CD4-positive, alpha-beta T cell (primary cell): ENCODE measurements at regions not wholly inside any gene's neighbourhood (a gene's known extent, or its start where the extent isn't known, plus 50 kb on each side); places are given as distances from the start of the nearest gene placed in this dataset.

Source experiments
- ATAC-seq: fragments of 200-7000 bp; cut with Tn5 transposase; one replicate; pipeline ENCODE4 v1.10.0; 2022; ENCODE audit warnings: mild to moderate bottlenecking; ENCODE audit not compliant: poor library complexity
- CTCF ChIA-PET: fragments of 350-600 bp; sonication (Branson Sonifier 250); formaldehyde crosslinking; loops from one replicate; lab custom pipeline; 2021; ENCODE audit warnings: antibody characterized with exemption, inconsistent platforms; lab: Charles Lee
- POLR2A ChIA-PET: fragments of 350-600 bp; sonication (Branson Sonifier 250); formaldehyde crosslinking; loops from one replicate; lab custom pipeline; 2021; ENCODE audit warnings: antibody characterized with exemption, inconsistent platforms; lab: Charles Lee
- DNase-seq, 14 experiments: peaks; one replicate each; pipeline ENCODE4 v3.0.0-alpha.2; 2013 to 2020; ENCODE audit warnings: mixed read lengths in 2 of 14
- H3K27ac ChIP-seq, 2 donors: one replicate each; pipeline versions ENCODE4 v1.5.1 to v1.7.0; 2013; ENCODE audit warnings: low read length in 2 of 2, low read depth in 1 of 2, mild to moderate bottlenecking in 1 of 2
- H3K27me3 ChIP-seq, 2 experiments: 1 replicate in 1 of 2; 2 replicates in 1 of 2; pipeline versions ENCODE4 v1.6.1 to v1.7.0; 2013; ENCODE audit warnings: low read length in 2 of 2, control low read depth in 1 of 2, mild to moderate bottlenecking in 1 of 2, moderate library complexity in 1 of 2; ENCODE audit not compliant: insufficient read depth in 2 of 2, control insufficient read depth in 1 of 2
- H3K36me3 ChIP-seq: one replicate; pipeline ENCODE4 v1.6.1; 2013; ENCODE audit warnings: low read length, control low read depth; ENCODE audit not compliant: insufficient read depth
- H3K4me1 ChIP-seq: one replicate; pipeline ENCODE4 v1.6.1; 2013; ENCODE audit warnings: low read length, control low read depth; ENCODE audit not compliant: insufficient read depth
- H3K4me3 ChIP-seq: one replicate; pipeline ENCODE4 v1.5.1; 2013; ENCODE audit warnings: mild to moderate bottlenecking, low read length, moderate library complexity
- H3K9me3 ChIP-seq, 2 experiments: 1 replicate in 1 of 2; 2 replicates in 1 of 2; pipeline versions ENCODE4 v1.6.1 to v1.7.0; 2013; ENCODE audit warnings: low read length in 2 of 2, mild to moderate bottlenecking in 2 of 2, control low read depth in 1 of 2, moderate library complexity in 1 of 2; ENCODE audit not compliant: control insufficient read depth in 1 of 2, insufficient read depth in 1 of 2
- H3K27ac Mint-ChIP-seq: one replicate; pipeline ENCODE4 v1.8.0; 2020; ENCODE audit warnings: mixed read lengths
- H3K27me3 Mint-ChIP-seq: one replicate; pipeline ENCODE4 v1.8.0; 2021; ENCODE audit warnings: mixed read lengths
- H3K36me3 Mint-ChIP-seq: one replicate; pipeline ENCODE4 v1.8.0; 2021; ENCODE audit warnings: low read depth, mixed read lengths
- H3K4me1 Mint-ChIP-seq: one replicate; pipeline ENCODE4 v1.8.0; 2021; ENCODE audit warnings: low read depth, mixed read lengths
- H3K4me3 Mint-ChIP-seq: one replicate; pipeline ENCODE4 v1.8.0; 2020; ENCODE audit warnings: mild to moderate bottlenecking, mixed read lengths
- H3K9me3 Mint-ChIP-seq: one replicate; pipeline ENCODE4 v1.8.0; 2020; ENCODE audit warnings: mixed read lengths
- intact Hi-C, 2 experiments: fragments of 100-400 bp; cut with DNase I in 1 of 2; cut with micrococcal nuclease in 1 of 2; formaldehyde crosslinking; loops; one replicate each; pipeline versions ENCODE4 v1.15.1 to v1.9.0; 2023 to 2025; cut with DNase I, micrococcal nuclease
- TF ChIP-seq, protein P1 (sequence below): fragments of 200-600 bp; IDR thresholded peaks from one replicate; pipeline ENCODE4 v1.8.0; 2022; ENCODE audit warnings: antibody characterized with exemption, mild to moderate bottlenecking

DNA sequence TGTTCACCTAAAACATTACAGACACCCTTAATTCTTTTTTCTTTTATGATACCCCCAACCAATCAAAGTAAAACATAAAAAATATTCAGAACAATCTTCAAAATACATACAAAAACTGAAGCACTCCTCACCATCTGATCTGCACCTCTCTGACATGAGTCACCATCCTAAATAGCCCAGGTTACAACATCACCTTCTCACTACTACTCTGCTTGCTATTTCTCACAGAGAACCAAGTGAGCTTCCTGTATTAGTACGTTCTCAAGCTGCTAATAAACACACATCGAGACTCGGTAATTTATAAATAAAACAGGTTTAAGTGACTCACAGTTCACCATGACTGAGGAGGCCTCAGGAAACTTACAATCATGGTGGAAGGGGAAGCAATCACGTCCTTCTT, 183.5 kb downstream of the CBLN2 start:
- Mint-ChIP-seq H3K36me3 (no peaks in the 10 kb centered on the region), H3K4me3 (no peak overlapping the region), H3K4me1 (no peaks in the 10 kb centered on the region), H3K9me3 (peaks cover 4% of the 10 kb centered on the region), H3K27ac (no peak overlapping the region), H3K27me3 (no peaks in the 10 kb centered on the region)
- Histone ChIP-seq H3K27me3 (no peaks in the 10 kb centered on the region), H3K4me3 (no peak overlapping the region), H3K4me1 (no peaks in the 10 kb centered on the region), H3K36me3 (no peaks in the 10 kb centered on the region), H3K27ac (no peak overlapping the region), H3K9me3 (no peaks in the 10 kb centered on the region)
- ChIA-PET CTCF (no interaction called here), POLR2A (no interaction called here)
- DNase-seq, result no peak
- intact Hi-C loops, result no loop called here
- ATAC-seq, result no peak
- TF ChIP-seq, protein P1, sequence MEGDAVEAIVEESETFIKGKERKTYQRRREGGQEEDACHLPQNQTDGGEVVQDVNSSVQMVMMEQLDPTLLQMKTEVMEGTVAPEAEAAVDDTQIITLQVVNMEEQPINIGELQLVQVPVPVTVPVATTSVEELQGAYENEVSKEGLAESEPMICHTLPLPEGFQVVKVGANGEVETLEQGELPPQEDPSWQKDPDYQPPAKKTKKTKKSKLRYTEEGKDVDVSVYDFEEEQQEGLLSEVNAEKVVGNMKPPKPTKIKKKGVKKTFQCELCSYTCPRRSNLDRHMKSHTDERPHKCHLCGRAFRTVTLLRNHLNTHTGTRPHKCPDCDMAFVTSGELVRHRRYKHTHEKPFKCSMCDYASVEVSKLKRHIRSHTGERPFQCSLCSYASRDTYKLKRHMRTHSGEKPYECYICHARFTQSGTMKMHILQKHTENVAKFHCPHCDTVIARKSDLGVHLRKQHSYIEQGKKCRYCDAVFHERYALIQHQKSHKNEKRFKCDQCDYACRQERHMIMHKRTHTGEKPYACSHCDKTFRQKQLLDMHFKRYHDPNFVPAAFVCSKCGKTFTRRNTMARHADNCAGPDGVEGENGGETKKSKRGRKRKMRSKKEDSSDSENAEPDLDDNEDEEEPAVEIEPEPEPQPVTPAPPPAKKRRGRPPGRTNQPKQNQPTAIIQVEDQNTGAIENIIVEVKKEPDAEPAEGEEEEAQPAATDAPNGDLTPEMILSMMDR, result no peak

DNA sequence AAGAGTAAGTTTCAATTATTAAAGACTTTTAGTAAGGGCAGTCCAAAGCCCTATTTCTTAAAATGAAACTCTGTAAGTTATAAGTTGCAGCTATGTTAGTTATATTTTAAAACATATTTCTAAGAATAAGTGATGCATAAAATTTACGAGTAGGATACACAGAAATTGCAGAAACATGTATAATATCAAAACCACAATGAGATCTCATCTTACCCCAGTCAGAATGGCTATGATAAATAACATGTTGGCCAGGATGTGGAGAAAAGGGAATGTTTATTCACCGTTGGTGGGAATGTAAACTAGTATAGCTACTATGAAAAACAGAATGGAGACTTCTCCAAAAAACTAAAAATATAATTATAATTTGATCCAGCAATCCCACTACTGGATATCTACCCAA, 201.2 kb downstream of the CBLN2 start:
- no peak overlapping the region for H3K27ac Mint-ChIP-seq
- no peak for DNase-seq
- intact Hi-C loops, result no loop called here
- no peak for ATAC-seq
- H3K27me3 ChIP-seq, result no peaks in the 10 kb centered on the region
- no peak overlapping the region for H3K4me3 Mint-ChIP-seq
- no peaks in the 10 kb centered on the region for H3K4me1 ChIP-seq
- no peaks in the 10 kb centered on the region for H3K9me3 ChIP-seq
- TF ChIP-seq, protein P1, result no peak
- no peaks in the 10 kb centered on the region for H3K27me3 Mint-ChIP-seq
- no peaks in the 10 kb centered on the region for H3K36me3 Mint-ChIP-seq
- no peaks in the 10 kb centered on the region for H3K4me1 Mint-ChIP-seq
- H3K27ac ChIP-seq, result no peak overlapping the region
- H3K36me3 ChIP-seq, result no peaks in the 10 kb centered on the region
- no peak overlapping the region for H3K4me3 ChIP-seq
- ChIA-PET CTCF (no interaction called here), POLR2A (interaction anchor here (0.6 kb wide), 1 partner anchor 1675 kb away, joined by 3 read pairs; no protein-coding TSS in a partner anchor)
- H3K9me3 Mint-ChIP-seq, result peaks cover 10% of the 10 kb centered on the region

DNA sequence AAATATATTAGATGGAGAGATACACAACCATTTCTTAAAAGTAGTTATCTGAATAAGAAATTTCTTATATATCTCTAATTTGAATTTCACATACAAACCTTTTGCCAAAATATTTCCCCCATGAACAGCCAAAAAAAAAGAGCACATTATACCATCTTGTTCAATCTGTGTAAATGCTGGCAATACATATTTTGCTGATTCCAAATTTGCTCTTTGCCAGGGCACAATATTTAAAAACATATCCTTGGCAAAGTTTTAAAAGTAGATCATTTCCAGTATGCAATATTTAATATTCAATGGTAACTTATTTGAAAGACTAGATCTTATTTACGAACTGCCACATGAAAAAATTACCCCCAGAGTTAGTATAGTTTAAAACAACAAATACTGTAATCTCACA, 204.2 kb downstream of the CBLN2 start:
- no peak overlapping the region for H3K27ac Mint-ChIP-seq
- intact Hi-C loops, result no loop called here
- DNase-seq (no peak), ATAC-seq (no peak)
- Histone ChIP-seq H3K4me1 (no peaks in the 10 kb centered on the region), H3K9me3 (no peaks in the 10 kb centered on the region), H3K27ac (no peak overlapping the region), H3K36me3 (no peaks in the 10 kb centered on the region), H3K4me3 (no peak overlapping the region), H3K27me3 (no peaks in the 10 kb centered on the region)
- no peaks in the 10 kb centered on the region for H3K27me3 Mint-ChIP-seq
- H3K9me3 Mint-ChIP-seq, result peaks cover 10% of the 10 kb centered on the region
- ChIA-PET CTCF (no interaction called here), POLR2A (no interaction called here)
- no peak overlapping the region for H3K4me3 Mint-ChIP-seq
- H3K36me3 Mint-ChIP-seq, result no peaks in the 10 kb centered on the region
- H3K4me1 Mint-ChIP-seq, result no peaks in the 10 kb centered on the region
- TF ChIP-seq, protein P1, result no peak
